Panc1 (cell line): ENCODE measurements at regions not wholly inside any gene's neighbourhood (a gene's known extent, or its start where the extent isn't known, plus 50 kb on each side); places are given as distances from the start of the nearest gene placed in this dataset.

ENCODE experiments used
- ATAC-seq: fragments of 200-7000 bp; cut with Tn5 transposase; 2 replicates; pipeline ENCODE4 v1.9.1; 2020; ENCODE audit warnings: mild to moderate bottlenecking, moderate library complexity
- BruUV-seq: library from RNA; stranded (reverse); fragments of 400-500 nt; replicated peaks from 2 replicates; lab custom pipeline; 2021; lab: Mats Ljungman, UMichigan
- CTCF ChIA-PET: fragments of 300-600 bp; sonication (Branson Sonifier 250); formaldehyde crosslinking; loops from one replicate; lab custom pipeline; 2022; ENCODE audit warnings: antibody characterized with exemption; lab: Charles Lee
- POLR2A ChIA-PET: fragments of 300-600 bp; sonication (Branson Sonifier 250); formaldehyde crosslinking; loops from one replicate; lab custom pipeline; 2022; ENCODE audit warnings: antibody characterized with exemption; lab: Charles Lee
- DNase-seq: peaks from one replicate; pipeline ENCODE4 v3.0.0-alpha.2; 2010; ENCODE audit warnings: low read depth, low spot score
- H3K27ac ChIP-seq: 2 replicates; pipeline ENCODE4 v1.5.1; 2011; ENCODE audit warnings: mild to moderate bottlenecking, low read length, inconsistent platforms
- H3K27me3 ChIP-seq: fragments of 200-500 bp; sonication (Bioruptor generic); 2 replicates; pipeline ENCODE4 v1.6.0; 2014; ENCODE audit warnings: low read length, inconsistent platforms; ENCODE audit not compliant: control insufficient read depth, insufficient read depth
- H3K36me3 ChIP-seq: fragments of 200-500 bp; sonication (Bioruptor generic); 2 replicates; pipeline ENCODE4 v1.5.1; 2014; ENCODE audit warnings: inconsistent platforms, mild to moderate bottlenecking, low read length, moderate library complexity; ENCODE audit not compliant: control insufficient read depth, insufficient read depth
- H3K4me1 ChIP-seq: 2 replicates; pipeline ENCODE4 v1.5.1; 2011; ENCODE audit warnings: inconsistent platforms, mild to moderate bottlenecking, low read length, moderate library complexity; ENCODE audit not compliant: control insufficient read depth, insufficient read depth
- H3K4me3 ChIP-seq, 2 experiments: 2 replicates each; pipeline ENCODE4 v1.5.1; 2011 to 2012; ENCODE audit warnings: low read depth in 2 of 2, low read length in 2 of 2, mild to moderate bottlenecking in 2 of 2, inconsistent platforms in 1 of 2, moderate library complexity in 1 of 2
- H3K9me3 ChIP-seq: fragments of 200-500 bp; sonication (Bioruptor generic); 2 replicates; pipeline ENCODE4 v1.5.1; 2014; ENCODE audit warnings: low read depth, mild to moderate bottlenecking, inconsistent platforms, low read length, moderate library complexity; ENCODE audit not compliant: control insufficient read depth, insufficient read depth
- CTCF ChIP-seq: fragments of 450-650 bp; IDR thresholded peaks from 2 replicates; pipeline ENCODE4 v1.5.1; 2017; ENCODE audit warnings: mild to moderate bottlenecking
- POLR2AphosphoS5 ChIP-seq: IDR thresholded peaks from 2 replicates; pipeline ENCODE4 v1.6.1; 2012; ENCODE audit warnings: mild to moderate bottlenecking, low read depth, low read length, moderate library complexity
- REST ChIP-seq, 2 experiments: IDR thresholded peaks; 2 replicates each; pipeline ENCODE4 v1.6.1; 2011 to 2012; ENCODE audit warnings: low read depth in 2 of 2, control low read depth in 1 of 2, low read length in 1 of 2, mild to moderate bottlenecking in 1 of 2, moderate library complexity in 1 of 2; ENCODE audit not compliant: insufficient read depth in 1 of 2
- SIN3A ChIP-seq: IDR thresholded peaks from 2 replicates; pipeline ENCODE4 v1.6.1; 2012; ENCODE audit warnings: low read depth, mild to moderate bottlenecking, low read length, moderate library complexity, borderline replicate concordance; ENCODE audit not compliant: insufficient read depth
- TCF7L2 ChIP-seq: IDR thresholded peaks from 2 replicates; pipeline ENCODE4 v1.6.1; 2011; ENCODE audit warnings: mild to moderate bottlenecking, low read depth, low read length, inconsistent platforms
- in situ Hi-C: cut with HindIII; loops from 2 replicates; pipeline ENCODE4 v1.10.0; 2016; ENCODE audit warnings: low sequenced_read_pairs, low pct_unique_long_range_greater_than_20kb
- intact Hi-C: fragments of 100-400 bp; cut with micrococcal nuclease; formaldehyde crosslinking; loops from one replicate; pipeline ENCODE4 v1.10.0; 2022; ENCODE audit not compliant: unreplicated experiment

GRCh38 chr2:193270816-193271215 lies 1076.1 kb upstream of the TMEFF2 start:
- BruUV-seq, result no TSS peak
- Histone ChIP-seq H3K4me3 (no peak overlapping the region), H3K27ac (no peak overlapping the region), H3K27me3 (no peaks in the 10 kb centered on the region), H3K4me1 (no peaks in the 10 kb centered on the region), H3K36me3 (no peaks in the 10 kb centered on the region), H3K9me3 (no peaks in the 10 kb centered on the region)
- ATAC-seq (no peak), DNase-seq (no peak)
- no peak for TF ChIP-seq REST (IDR thresholded peaks at IDR 0.05; ENCODE audit: insufficient read depth in 1 of 2, low read depth in 2 of 2, low read length in 1 of 2)
- no peak for TF ChIP-seq CTCF
- no peak for TF ChIP-seq TCF7L2
- TF ChIP-seq SIN3A, result no peak
- TF ChIP-seq POLR2AphosphoS5, result no peak
- POLR2A ChIA-PET, result no interaction called here
- CTCF ChIA-PET, result no interaction called here
- intact Hi-C loops, result no loop called here
- in situ Hi-C loops, result no loop called here

GRCh38 chr2:193267496-193268002 lies 1072.8 kb upstream of the TMEFF2 start:
- intact Hi-C loops, result no loop called here
- in situ Hi-C loops, result no loop called here
- ATAC-seq, result no peak
- Histone ChIP-seq H3K4me3 (no peak overlapping the region), H3K27ac (no peak overlapping the region), H3K9me3 (no peaks in the 10 kb centered on the region), H3K27me3 (no peaks in the 10 kb centered on the region), H3K4me1 (no peaks in the 10 kb centered on the region), H3K36me3 (no peaks in the 10 kb centered on the region)
- no peak for DNase-seq
- TF ChIP-seq SIN3A (no peak), TCF7L2 (no peak), CTCF (no peak), POLR2AphosphoS5 (no peak), REST (IDR thresholded peaks at IDR 0.05; ENCODE audit: insufficient read depth in 1 of 2, low read depth in 2 of 2, low read length in 1 of 2) (no peak)
- CTCF ChIA-PET, result no interaction called here
- BruUV-seq, result no TSS peak
- POLR2A ChIA-PET, result no interaction called here
